ENCODE measurements at regions not wholly inside any gene's neighbourhood (a gene's known extent, or its start where the extent isn't known, plus 50 kb on each side); places are given as distances from the start of the nearest gene placed in this dataset.

DNA sequence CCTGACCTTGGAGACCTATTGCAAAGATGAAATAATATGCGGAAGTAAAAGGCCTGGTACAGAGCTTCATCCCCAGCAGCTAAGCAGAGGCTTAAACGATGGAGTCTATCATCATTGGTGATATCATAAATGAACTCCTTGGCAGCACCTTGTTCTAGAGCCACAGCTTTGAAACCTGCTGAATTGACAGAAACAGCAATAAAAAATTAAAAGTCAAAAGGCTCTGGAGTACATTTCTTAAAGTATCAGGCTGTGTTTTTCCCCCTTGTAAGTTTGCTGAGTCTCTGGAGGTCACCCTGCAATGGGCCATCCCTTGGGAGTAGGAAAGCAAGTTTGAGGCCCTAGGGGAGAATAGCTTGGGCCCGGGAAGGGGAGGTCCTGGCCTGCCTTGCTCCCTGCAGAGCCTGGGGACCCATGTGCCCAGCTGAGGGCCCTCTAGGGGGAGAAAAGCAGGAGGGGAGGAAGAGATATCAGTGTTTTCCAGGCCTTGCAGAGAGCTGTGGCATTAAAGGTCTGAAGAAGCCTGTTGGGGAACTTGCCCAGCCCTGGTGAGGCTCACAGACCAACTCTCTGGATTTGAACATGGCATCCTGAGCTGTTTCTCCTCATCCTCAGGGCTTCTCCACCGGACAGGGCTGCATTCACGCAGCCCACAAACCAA, 416.1 kb downstream of the ZNF536 start:
- intact Hi-C loops (cut with DNase I): no loop called here
- DNase-seq (ENCODE audit: low spot score): no peak

DNA sequence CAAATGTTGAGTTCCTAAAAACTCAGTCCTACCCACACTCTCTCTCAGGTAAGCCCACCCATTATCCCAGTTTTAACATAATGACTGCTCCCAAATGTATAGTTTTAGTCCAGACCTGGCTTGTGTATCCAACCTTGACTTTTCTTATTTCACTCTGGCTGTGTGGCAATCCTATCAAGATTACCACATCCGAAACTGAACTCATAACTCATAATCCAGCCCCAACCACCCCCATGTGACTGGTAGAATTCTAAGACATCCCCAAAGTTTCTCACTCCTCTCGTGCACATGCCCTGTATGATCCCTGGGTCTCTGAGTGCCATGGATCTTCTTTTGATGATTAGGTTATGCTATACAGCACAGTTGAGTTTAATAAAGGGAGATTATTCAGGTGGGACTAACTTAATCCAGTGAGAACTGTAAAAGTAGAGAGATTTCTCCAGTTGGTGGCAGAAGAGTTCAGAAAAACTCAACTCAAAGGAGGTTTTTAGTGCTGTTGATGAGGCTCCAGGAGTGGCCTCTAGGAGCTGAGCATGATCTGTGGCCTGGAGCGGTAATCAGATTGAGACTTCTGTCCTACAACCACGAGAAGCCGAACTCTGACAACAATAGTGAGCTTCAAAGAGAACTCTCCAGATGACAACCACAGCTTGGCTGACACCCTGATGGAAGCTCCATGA, 413.4 kb downstream of the ZNF536 start:
- intact Hi-C loops (cut with DNase I): no loop called here
- DNase-seq (ENCODE audit: low spot score): no peak

DNA sequence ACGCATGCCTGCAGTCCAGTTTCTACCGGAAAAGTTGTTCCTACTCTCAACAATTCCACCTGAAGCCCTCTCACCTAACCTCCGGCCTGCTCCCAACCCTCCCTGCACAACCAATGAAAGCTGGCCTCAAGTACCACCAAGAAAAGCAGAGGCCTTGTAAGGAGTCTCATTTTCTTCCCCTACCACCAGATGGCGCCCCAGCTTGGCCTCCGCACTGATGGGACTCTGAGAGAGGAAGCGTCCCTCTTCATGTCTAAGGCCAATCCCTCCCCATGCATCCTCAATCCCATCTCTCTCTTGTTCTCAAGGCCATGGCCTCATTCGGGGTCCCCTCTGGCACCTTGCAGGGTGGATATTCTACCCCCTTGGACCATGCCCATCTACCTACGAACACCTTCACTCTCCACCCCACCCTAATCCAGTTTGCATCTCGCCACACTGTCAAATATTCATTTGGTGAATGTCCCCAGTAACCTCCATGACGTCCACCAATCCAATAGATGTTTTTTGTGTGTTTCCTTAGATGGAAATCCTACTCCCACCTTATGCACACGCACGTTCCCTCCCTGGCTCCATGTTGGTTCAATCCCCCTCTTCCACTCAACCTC, 412.8 kb downstream of the ZNF536 start:
- intact Hi-C loops (cut with DNase I): no loop called here
- DNase-seq (ENCODE audit: low spot score): peak; percentile 84

DNA sequence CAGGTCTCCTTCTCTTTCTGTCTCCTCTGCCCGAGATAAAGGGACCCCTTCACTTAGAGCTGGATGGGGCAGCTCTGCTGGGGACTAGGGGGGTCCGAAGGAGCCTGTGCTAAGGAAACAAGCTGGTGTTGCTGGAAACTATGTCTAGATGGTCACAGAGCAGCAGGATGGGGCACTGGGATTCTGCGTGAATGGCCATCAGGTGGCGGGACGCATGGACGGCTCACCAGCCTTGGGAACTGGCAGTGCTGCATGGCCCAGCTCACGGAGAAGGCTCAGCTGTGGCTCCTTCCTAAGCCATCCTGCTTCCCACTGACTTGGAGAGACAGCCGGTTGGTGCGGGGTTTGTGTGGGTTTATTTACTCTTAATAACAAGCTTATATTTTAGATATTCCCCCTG, 411.8 kb downstream of the ZNF536 start:
- DNase-seq (ENCODE audit: low spot score): no peak
- intact Hi-C loops (cut with DNase I): no loop called here

DNA sequence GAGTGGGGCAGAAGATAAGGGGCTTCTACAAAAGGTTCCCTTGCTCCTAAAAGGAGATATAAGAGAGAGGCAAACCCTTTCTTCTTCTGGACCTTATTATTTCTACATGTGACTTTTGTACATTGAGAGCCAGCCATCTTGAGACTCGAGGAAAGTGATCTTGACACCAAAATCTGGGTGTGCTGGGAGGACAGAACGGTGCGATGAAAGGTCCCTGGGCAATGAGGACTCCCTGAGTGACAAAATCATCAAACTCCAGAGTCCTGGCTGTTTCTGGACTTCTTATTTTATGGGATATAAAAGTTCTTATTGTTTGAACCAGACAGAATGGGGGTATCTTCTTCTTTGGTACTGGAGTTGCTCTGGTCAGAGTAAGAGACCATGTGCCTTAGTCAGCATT, 411.0 kb downstream of the ZNF536 start:
- intact Hi-C loops (cut with DNase I): no loop called here
- DNase-seq (ENCODE audit: low spot score): no peak

DNA sequence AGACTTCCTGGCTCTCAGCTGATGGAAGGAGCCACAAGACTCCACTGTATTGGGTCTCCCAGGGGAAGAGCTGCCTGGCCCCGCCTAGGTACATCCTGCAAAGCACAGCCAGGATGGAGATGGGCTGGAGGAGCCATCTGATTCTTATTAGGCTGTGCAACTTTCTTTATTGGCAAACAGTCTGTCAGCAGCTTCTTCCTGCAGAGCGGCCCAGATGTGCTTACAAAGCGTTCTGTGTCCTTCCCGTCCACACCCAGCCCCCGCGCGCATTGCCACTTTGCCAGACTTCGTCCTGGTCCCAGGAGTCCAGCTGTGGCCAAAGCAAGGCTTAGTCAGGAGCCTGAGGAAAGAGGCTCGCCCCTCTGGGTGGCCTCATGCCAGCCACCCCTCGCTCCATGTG, 409.3 kb downstream of the ZNF536 start:
- intact Hi-C loops (cut with DNase I): no loop called here
- DNase-seq (ENCODE audit: low spot score): no peak

DNA sequence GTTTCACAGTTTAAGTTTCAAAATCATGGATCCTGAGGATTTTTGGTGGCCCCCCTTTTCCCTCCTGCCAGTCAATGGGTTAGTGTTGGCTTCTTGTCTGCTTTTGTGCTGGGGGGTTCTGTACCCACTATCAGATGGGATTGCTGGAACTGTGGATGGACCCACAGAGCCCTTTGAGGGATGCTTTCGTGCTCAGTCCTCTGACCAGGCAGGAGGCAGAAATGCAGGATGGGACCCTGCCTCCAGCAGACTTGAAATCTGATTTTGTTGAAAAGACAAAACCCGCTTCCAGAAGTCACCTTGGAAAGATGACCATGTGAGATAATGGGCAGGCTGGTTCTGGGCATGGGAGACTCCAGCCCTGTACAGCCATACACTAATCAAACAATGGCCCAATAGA, 408.9 kb downstream of the ZNF536 start:
- intact Hi-C loops (cut with DNase I): no loop called here
- DNase-seq (ENCODE audit: low spot score): no peak

DNA sequence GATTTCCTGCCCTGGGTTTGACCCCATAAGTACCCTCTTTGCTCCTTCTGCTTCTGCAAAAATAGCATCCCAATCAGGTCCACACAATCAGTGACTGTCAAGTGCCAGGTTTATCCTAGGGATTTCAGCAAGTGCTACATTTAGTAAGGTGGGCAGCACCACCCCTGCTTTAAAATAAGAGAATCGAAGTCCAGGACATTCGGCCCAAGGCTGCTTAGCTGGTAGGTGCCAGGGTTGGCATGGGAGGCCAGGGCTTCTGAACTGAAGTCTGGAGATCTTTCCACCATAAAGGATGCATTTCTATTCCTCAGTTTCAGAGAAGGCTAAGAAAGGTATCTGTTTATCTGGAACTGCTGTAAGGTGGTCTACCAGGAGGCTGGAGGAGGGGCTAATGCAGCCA, 408.3 kb downstream of the ZNF536 start:
- DNase-seq (ENCODE audit: low spot score): no peak
- intact Hi-C loops (cut with DNase I): no loop called here

DNA sequence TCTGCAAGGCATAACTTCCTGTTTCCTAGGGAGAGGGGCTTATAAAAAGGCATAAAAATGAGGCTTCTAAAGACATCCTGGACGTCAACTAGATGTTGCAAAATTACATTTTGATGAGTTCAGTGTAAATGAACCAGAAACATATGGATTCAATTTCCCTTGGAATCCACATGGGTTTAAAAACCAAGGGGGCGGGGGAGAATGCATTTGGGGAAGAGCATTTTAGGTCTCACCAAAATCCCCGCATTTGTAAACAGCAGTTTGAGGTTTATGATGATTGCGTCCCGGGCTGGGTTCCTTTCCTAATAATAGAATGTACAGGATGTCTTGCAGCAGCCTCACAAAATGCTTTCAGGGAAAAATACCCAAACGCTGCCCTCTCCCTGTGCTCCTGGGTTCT, 407.8 kb downstream of the ZNF536 start:
- DNase-seq (ENCODE audit: low spot score): no peak
- intact Hi-C loops (cut with DNase I): no loop called here

DNA sequence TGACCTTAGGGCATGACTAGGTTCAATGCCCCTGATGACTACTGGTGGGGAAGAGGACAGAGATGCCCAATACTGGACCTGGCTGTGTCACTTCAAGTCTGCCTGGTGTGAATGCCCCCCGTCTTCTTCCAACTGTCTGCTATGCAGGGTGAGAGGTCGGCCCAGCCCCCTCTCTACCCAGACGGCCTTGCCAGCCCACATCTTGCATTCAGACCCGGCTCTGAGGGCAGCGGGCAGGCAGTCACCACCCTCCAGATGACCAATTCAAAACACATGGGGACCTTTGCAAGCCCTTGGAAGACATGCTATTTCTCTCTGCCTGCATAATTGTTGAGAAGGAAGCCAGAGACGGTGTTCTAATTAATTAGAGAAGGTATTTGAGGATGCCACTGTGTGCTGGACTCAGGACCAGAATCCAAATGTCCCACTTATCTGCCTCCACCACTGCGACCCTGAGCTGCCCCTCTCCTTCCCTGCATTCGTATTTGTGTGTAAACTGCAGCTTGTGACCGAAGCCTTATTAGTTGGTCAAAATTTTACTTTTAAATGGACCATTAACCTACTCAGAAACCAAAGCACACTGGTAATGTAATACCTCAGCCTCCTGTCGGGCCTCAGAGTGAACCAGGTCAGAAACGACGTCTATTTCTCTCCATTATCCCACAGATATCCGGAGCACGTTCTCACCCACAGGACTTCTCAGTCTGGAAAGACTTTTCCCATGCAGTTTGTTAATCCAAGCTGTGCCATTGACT, 407.0 kb downstream of the ZNF536 start:
- intact Hi-C loops (cut with DNase I): no loop called here
- no peak for DNase-seq (ENCODE audit: low spot score)

DNA sequence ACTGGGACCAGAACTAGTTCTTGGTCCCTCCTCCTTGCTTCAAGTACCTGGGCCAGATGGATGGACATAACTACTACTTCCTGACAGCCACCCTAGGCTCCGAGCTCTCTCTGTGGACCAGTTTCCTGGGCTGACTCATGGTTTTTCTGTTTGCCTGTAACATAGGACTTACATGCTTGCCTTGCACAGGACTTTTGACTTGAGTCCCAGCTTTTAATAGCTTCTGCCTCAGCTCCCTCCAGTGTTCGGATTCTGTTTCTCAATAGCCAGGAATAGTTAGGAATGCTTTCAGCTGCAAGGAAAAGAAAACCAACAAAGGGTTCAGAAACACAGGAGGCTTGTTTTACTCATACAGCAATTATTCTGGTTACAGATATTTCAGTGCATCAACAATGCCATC, 405.9 kb downstream of the ZNF536 start:
- intact Hi-C loops (cut with DNase I): no loop called here
- no peak for DNase-seq (ENCODE audit: low spot score)

DNA sequence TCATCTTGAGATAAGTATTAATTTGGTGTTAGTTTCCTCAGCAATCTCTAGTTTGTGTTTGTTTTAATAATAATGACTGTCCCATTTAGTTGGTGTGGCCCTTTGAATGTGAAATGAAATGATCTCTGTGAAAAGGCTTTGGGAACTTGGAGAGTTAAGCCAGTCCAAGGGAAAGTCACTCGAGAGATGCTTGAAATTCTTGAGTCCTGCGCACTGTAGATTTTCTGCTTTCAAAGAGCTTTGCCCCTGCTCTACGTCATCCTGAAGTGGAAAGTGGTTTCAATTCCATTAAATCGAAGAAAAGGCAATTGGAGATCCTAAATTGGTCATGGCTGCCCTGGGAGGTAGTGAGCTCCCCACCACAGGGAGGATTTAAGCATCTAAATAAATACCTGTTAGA, 403.8 kb downstream of the ZNF536 start:
- no peak for DNase-seq (ENCODE audit: low spot score)

DNA sequence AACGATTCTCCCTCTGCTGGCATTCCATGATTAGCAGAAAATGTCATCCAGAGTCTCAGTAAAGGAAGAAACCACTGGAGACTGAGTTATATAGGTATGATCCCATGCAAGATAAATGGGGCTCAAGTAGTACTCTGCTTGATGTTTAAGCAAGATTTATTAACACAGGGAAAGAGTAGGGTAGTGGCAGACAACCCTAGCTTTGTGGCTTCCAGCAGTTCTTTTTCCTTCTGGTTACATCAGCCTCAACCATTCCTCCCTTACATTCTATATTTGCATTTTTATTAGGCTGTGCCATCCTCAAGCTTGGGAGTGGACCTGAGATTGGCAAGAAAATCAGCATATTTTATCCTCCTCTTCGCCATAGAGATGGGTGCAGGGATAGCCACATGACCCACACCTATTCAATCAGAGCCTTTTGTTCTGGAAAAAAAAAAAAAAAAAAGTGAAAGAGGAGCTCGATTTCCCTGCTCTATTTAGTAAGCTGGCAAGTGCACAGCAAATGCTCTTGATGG, 402.1 kb downstream of the ZNF536 start:
- intact Hi-C loops (cut with DNase I): no loop called here
- DNase-seq (ENCODE audit: low spot score): no peak

More for the DNA sequence above, 403.8 kb downstream of the ZNF536 start:
- intact Hi-C loops (cut with DNase I): no loop called here

DNA sequence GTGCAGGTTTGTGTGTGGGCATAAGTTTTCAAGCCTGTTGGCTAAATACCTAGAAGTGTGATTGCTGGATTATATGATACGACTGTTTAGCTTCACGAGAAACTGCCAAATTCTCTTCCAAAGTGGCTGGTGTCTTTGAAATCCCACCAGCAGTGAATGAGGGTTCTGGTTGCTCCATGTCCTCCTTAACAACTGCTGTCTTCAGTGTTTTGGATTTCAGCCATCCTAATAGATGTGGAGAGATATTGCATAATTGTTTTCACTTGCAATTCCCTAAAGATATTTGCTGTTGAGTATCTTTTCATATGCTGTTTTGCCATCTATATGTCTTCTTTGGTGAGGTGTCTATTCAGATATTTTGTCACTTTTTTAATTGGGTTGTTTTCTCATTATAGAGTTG, 390.5 kb downstream of the ZNF536 start:
- no peak for DNase-seq (ENCODE audit: low spot score)
- intact Hi-C loops (cut with DNase I): no loop called here

DNA sequence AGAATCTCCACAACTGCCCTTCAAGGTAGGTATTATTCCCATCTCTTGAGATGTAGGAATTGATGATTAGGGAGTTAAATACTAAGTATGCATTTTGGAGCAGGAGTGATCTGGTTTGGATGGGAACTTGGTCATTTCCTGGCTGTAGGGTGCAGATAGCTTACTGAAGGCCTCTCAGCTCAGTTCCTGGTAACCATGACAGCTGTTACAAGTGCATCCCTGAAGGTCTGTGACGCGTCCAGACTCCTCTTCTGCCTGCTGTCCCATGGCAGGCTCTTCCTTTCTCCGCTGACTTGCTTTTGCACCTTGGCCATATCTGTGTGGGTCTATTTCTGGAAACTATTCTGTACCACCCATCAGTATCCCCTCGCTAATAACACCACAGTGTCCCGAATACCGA, 387.8 kb downstream of the ZNF536 start:
- intact Hi-C loops (cut with DNase I): no loop called here
- DNase-seq (ENCODE audit: low spot score): no peak

DNA sequence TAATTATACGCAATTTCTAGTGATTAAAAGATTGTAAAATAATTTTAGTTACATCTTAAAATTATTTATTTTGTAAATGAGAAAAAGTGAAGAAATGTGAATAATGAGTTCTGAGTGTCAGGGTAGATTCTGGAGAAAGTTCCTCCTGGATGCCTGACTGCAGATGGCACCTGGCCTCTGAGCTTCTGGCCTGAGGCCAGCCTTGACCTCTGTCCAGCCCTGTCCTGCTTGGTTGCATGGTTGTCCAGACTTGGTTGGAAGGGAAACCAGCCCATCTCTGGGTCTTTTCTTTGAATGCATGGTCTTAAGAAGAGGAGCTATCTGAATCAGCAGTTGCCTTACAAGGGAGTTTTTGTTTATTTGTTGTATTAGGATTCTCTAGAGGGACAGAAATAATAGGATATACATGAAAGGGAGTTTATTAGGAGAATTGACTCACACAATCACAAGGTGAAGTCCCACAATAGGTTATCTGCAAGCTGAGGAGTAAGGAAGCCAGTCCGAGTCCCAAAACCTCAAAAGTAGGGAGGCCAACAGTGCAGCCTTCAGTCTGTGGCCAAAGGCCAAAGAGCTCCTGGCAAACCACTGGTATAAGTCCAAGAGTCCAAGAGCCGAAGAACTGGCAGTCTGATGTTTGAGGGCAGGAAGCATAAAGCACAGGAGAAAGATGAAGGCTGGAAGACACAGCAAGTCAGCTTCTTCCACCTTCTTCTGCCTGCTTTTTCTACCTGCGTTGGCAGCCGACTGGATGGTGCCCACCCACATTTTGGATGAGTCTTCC, 385.8 kb downstream of the ZNF536 start:
- no peak for DNase-seq (ENCODE audit: low spot score)
- intact Hi-C loops (cut with DNase I): no loop called here

DNA sequence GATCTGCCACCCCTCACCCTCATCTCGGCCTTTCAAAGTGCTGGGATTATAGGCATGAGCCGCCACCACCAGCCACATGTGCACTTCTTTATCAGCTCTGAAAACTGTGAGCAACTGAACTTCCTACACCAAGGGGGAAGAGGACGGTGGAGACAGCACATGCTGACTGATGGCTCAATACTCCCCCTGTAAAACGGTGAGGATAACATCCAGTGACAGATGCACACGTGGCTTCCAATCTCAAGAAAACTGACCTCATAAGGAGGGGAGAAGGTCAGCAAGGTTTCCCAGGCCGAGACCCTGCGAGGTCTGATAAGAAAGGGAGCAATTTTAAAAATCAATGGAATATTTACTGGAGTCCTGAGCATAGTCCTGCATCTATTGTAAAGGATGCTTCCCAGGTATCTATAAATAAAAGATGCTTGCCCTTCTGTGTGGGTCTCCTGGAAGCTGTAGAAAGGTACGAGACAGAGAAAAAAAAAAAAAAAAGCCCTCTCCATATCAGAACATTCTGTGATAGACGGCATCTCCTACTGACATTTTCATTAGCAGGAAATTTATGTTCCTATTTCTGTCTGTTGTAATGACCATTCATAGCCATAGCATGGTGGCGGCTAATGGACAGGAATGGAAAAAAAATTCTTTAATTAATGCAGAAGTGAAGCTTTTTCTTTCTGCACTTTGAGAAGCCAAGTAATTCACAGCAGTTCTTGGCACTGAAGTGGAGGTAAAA, 385.1 kb downstream of the ZNF536 start:
- intact Hi-C loops (cut with DNase I): no loop called here
- DNase-seq (ENCODE audit: low spot score): no peak

DNA sequence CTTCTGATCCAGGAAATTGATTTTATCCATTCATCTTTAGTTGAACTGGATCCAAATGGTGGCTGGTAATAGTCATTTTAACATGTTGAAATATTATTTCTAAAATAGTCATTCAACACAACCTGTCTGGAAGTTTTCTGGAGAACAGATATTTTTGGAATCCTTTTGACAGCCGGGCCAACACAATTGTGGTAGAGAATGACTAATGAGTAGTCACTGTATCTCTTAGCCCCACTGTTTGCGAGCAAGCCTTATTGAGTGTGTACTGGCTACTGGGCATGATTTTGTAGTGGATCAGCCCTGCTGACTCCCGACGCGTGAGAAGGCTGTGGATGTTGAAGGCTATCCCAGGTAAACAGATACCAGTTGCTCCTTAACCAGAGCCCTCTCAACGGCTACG, 383.4 kb downstream of the ZNF536 start:
- intact Hi-C loops (cut with DNase I): no loop called here
- DNase-seq (ENCODE audit: low spot score): no peak

DNA sequence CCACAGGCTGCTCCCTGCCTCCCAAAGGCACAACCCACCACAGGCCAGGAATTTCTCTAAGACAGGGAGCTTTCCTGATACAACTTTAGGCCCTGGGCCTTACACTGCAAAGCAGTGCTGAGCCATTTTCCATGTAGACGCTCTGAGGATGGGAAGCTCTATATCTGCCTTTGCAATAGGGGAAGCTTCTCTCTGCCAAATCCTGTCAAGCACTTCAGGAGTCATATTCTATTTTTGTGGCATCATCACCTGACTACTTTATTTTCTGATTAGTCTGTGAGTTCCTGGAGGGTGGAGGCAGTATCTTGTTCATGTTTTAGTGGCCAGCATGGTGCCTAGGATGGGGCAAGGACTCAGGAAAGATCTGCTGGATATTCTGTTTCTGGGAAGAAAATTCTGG, 382.0 kb downstream of the ZNF536 start:
- intact Hi-C loops (cut with DNase I): no loop called here
- no peak for DNase-seq (ENCODE audit: low spot score)
